D721Med (cell line): ENCODE measurements at regions not wholly inside any gene's neighbourhood (a gene's known extent, or its start where the extent isn't known, plus 50 kb on each side); places are given as distances from the start of the nearest gene placed in this dataset.

ENCODE experiments used
- DNase-seq: peaks from one replicate; pipeline ENCODE4 v3.0.0; 2011; ENCODE audit warnings: low spot score; ENCODE audit not compliant: insufficient read length
- FAIRE-seq: peaks from 2 replicates; lab custom pipeline; 2011; peaks lifted over from hg19 to GRCh38; lab: Jason Lieb, UNC
- CTCF ChIP-seq: IDR thresholded peaks from 2 replicates; pipeline ENCODE4 v1.5.1; 2012; ENCODE audit warnings: mild to moderate bottlenecking, control low read depth; ENCODE audit not compliant: insufficient read depth; ENCODE audit errors: missing control alignments

GRCh38 chr2:7109533-7109885, 192.3 kb downstream of the RNF144A start:
- TF ChIP-seq CTCF, result no peak
- DNase-seq (no peak), FAIRE-seq (no peak)

GRCh38 chr2:7111626-7112025, 194.4 kb downstream of the RNF144A start:
- peak; percentile 8 for TF ChIP-seq CTCF
- FAIRE-seq (no peak), DNase-seq (no peak)

- DNase-seq (no peak), FAIRE-seq (no peak)
- TF ChIP-seq CTCF, result no peak
These were observed 198.2 kb downstream of the RNF144A start for GRCh38 chr2:7115364-7115763.

- no peak for TF ChIP-seq CTCF
- DNase-seq, result no peak
- no peak for FAIRE-seq
These were observed 198.7 kb downstream of the RNF144A start for GRCh38 chr2:7115906-7116305.

- FAIRE-seq (no peak), DNase-seq (no peak)
- no peak for TF ChIP-seq CTCF
These were observed 199.3 kb downstream of the RNF144A start for GRCh38 chr2:7116511-7116910.

GRCh38 chr2:7117076-7117475, 199.9 kb downstream of the RNF144A start:
- FAIRE-seq (no peak), DNase-seq (no peak)

More at GRCh38 chr2:7117076-7117475, 199.9 kb downstream of the RNF144A start:
- no peak for TF ChIP-seq CTCF
